IPS-18a (cell line): ENCODE measurements at regions not wholly inside any gene's neighbourhood (a gene's known extent, or its start where the extent isn't known, plus 50 kb on each side); places are given as distances from the start of the nearest gene placed in this dataset.

Experiments used
- H3K27ac ChIP-seq: one replicate; pipeline ENCODE4 v1.5.1; 2013; ENCODE audit warnings: low read length
- H3K27me3 ChIP-seq: one replicate; pipeline ENCODE4 v1.6.1; 2013; ENCODE audit warnings: mild to moderate bottlenecking, low read length; ENCODE audit not compliant: control insufficient read depth, insufficient read depth
- H3K36me3 ChIP-seq: one replicate; pipeline ENCODE4 v1.6.1; 2013; ENCODE audit warnings: low read depth, low read length; ENCODE audit not compliant: control insufficient read depth
- H3K4me1 ChIP-seq: one replicate; pipeline ENCODE4 v1.6.1; 2013; ENCODE audit warnings: low read depth, low read length; ENCODE audit not compliant: control insufficient read depth
- H3K4me3 ChIP-seq: one replicate; pipeline ENCODE4 v1.5.1; 2013; ENCODE audit warnings: low read length
- H3K9ac ChIP-seq: one replicate; pipeline ENCODE4 v1.6.1; 2013; ENCODE audit warnings: mild to moderate bottlenecking, low read length, moderate library complexity
- H3K9me3 ChIP-seq: one replicate; pipeline ENCODE4 v1.6.1; 2013; ENCODE audit warnings: low read depth, low read length; ENCODE audit not compliant: control insufficient read depth

- no peaks in the 10 kb centered on the region for H3K4me1 ChIP-seq
- no peaks in the 10 kb centered on the region for H3K36me3 ChIP-seq
- no peak overlapping the region for H3K9ac ChIP-seq
- H3K4me3 ChIP-seq, result no peak overlapping the region
- no peaks in the 10 kb centered on the region for H3K9me3 ChIP-seq
- H3K27me3 ChIP-seq, result no peaks in the 10 kb centered on the region
- H3K27ac ChIP-seq, result no peak overlapping the region
Measured at GRCh38 chr18:76102156-76102555, 392.9 kb downstream of the ZNF516 start.

- H3K4me3 ChIP-seq, result no peak overlapping the region
Measured at GRCh38 chr18:76099931-76100457, 395.0 kb downstream of the ZNF516 start.

GRCh38 chr18:76098674-76099411, 396.2 kb downstream of the ZNF516 start:
- Histone ChIP-seq H3K36me3 (no peaks in the 10 kb centered on the region), H3K27ac (no peak overlapping the region), H3K27me3 (no peaks in the 10 kb centered on the region), H3K9ac (no peak overlapping the region), H3K4me1 (no peaks in the 10 kb centered on the region), H3K9me3 (peaks cover 3% of the 10 kb centered on the region), H3K4me3 (no peak overlapping the region)

More at GRCh38 chr18:76099931-76100457, 395.0 kb downstream of the ZNF516 start:
- no peaks in the 10 kb centered on the region for H3K36me3 ChIP-seq
- H3K27me3 ChIP-seq, result no peaks in the 10 kb centered on the region
- no peaks in the 10 kb centered on the region for H3K4me1 ChIP-seq
- H3K9me3 ChIP-seq, result peaks cover 3% of the 10 kb centered on the region
- no peak overlapping the region for H3K27ac ChIP-seq
- H3K9ac ChIP-seq, result no peak overlapping the region

GRCh38 chr18:76081536-76081935, 413.5 kb downstream of the ZNF516 start:
- H3K9me3 ChIP-seq, result peaks cover 8% of the 10 kb centered on the region
- no peak overlapping the region for H3K27ac ChIP-seq
- H3K4me3 ChIP-seq, result no peak overlapping the region
- H3K9ac ChIP-seq, result no peak overlapping the region
- H3K4me1 ChIP-seq, result no peaks in the 10 kb centered on the region
- H3K27me3 ChIP-seq, result no peaks in the 10 kb centered on the region
- H3K36me3 ChIP-seq, result no peaks in the 10 kb centered on the region

GRCh38 chr18:76080430-76080829, 414.6 kb downstream of the ZNF516 start:
- Histone ChIP-seq H3K27ac (no peak overlapping the region), H3K4me3 (no peak overlapping the region), H3K36me3 (no peaks in the 10 kb centered on the region), H3K27me3 (no peaks in the 10 kb centered on the region), H3K9ac (no peak overlapping the region), H3K9me3 (peaks cover 3% of the 10 kb centered on the region), H3K4me1 (no peaks in the 10 kb centered on the region)

- H3K27ac ChIP-seq, result no peak overlapping the region
- no peak overlapping the region for H3K9ac ChIP-seq
- no peaks in the 10 kb centered on the region for H3K27me3 ChIP-seq
Measured at GRCh38 chr18:76075777-76076176, 419.3 kb downstream of the ZNF516 start.

GRCh38 chr18:76064998-76065397, 430.0 kb downstream of the ZNF516 start:
- H3K9me3 ChIP-seq, result no peaks in the 10 kb centered on the region
- H3K36me3 ChIP-seq, result no peaks in the 10 kb centered on the region
- no peak overlapping the region for H3K27ac ChIP-seq
- H3K27me3 ChIP-seq, result no peaks in the 10 kb centered on the region
- no peak overlapping the region for H3K9ac ChIP-seq
- no peak overlapping the region for H3K4me3 ChIP-seq
- peaks cover 10% of the 10 kb centered on the region for H3K4me1 ChIP-seq

More at GRCh38 chr18:76075777-76076176, 419.3 kb downstream of the ZNF516 start:
- Histone ChIP-seq H3K4me1 (no peaks in the 10 kb centered on the region), H3K36me3 (no peaks in the 10 kb centered on the region), H3K9me3 (no peaks in the 10 kb centered on the region), H3K4me3 (no peak overlapping the region)

GRCh38 chr18:76058146-76058545, 436.9 kb downstream of the ZNF516 start:
- Histone ChIP-seq H3K9me3 (no peaks in the 10 kb centered on the region), H3K27ac (no peak overlapping the region), H3K4me1 (no peaks in the 10 kb centered on the region), H3K36me3 (no peaks in the 10 kb centered on the region), H3K4me3 (no peak overlapping the region), H3K9ac (no peak overlapping the region), H3K27me3 (no peaks in the 10 kb centered on the region)

GRCh38 chr18:76057386-76057785, 437.7 kb downstream of the ZNF516 start:
- Histone ChIP-seq H3K4me3 (no peak overlapping the region), H3K4me1 (no peaks in the 10 kb centered on the region), H3K27me3 (no peaks in the 10 kb centered on the region), H3K27ac (no peak overlapping the region), H3K9ac (no peak overlapping the region), H3K9me3 (no peaks in the 10 kb centered on the region), H3K36me3 (no peaks in the 10 kb centered on the region)

- Histone ChIP-seq H3K9ac (no peak overlapping the region), H3K27me3 (no peaks in the 10 kb centered on the region), H3K9me3 (no peaks in the 10 kb centered on the region), H3K4me1 (no peaks in the 10 kb centered on the region), H3K27ac (no peak overlapping the region), H3K4me3 (no peak overlapping the region), H3K36me3 (no peaks in the 10 kb centered on the region)
Measured at GRCh38 chr18:76056471-76057110, 438.5 kb downstream of the ZNF516 start.

- H3K4me3 ChIP-seq, result no peak overlapping the region
- no peak overlapping the region for H3K27ac ChIP-seq
- no peaks in the 10 kb centered on the region for H3K36me3 ChIP-seq
- no peak overlapping the region for H3K9ac ChIP-seq
- H3K9me3 ChIP-seq, result no peaks in the 10 kb centered on the region
- H3K4me1 ChIP-seq, result no peaks in the 10 kb centered on the region
- H3K27me3 ChIP-seq, result no peaks in the 10 kb centered on the region
Measured at GRCh38 chr18:76055578-76055977, 439.5 kb downstream of the ZNF516 start.

- no peaks in the 10 kb centered on the region for H3K4me1 ChIP-seq
- H3K36me3 ChIP-seq, result no peaks in the 10 kb centered on the region
- no peak overlapping the region for H3K27ac ChIP-seq
- H3K9ac ChIP-seq, result no peak overlapping the region
- no peaks in the 10 kb centered on the region for H3K9me3 ChIP-seq
- no peaks in the 10 kb centered on the region for H3K27me3 ChIP-seq
- no peak overlapping the region for H3K4me3 ChIP-seq
Measured at GRCh38 chr18:76055025-76055424, 440.0 kb downstream of the ZNF516 start.
